Left lung (tissue), 4 donors: ENCODE measurements at regions not wholly inside any gene's neighbourhood (a gene's known extent, or its start where the extent isn't known, plus 50 kb on each side); places are given as distances from the start of the nearest gene placed in this dataset.

ENCODE experiments used
- ATAC-seq: fragments of 200-7000 bp; cut with Tn5 transposase; one replicate; pipeline ENCODE4 v1.9.1; 2020; ENCODE audit warnings: moderate library complexity
- DNase-seq, 4 donors: peaks; one replicate each; pipeline ENCODE4 v3.0.0-alpha.2; 2013 to 2020
- H3K27ac ChIP-seq, 2 donors: fragments of 200-600 bp; sonication (generic) in 1 of 2; one replicate each; pipeline versions ENCODE4 v1.5.0 to v1.8.0; 2020 to 2021
- H3K27me3 ChIP-seq, 2 donors: fragments of 200-600 bp; sonication (generic) in 1 of 2; one replicate each; pipeline versions ENCODE4 v1.5.0 to v1.8.0; 2020 to 2021
- H3K36me3 ChIP-seq, 2 donors: fragments of 200-600 bp; sonication (generic) in 1 of 2; one replicate each; pipeline versions ENCODE4 v1.5.0 to v1.8.0; 2020 to 2021
- H3K4me1 ChIP-seq, 2 donors: fragments of 200-600 bp; one replicate each; pipeline ENCODE4 v1.8.0; 2021
- H3K4me3 ChIP-seq, 2 donors: fragments of 200-600 bp; sonication (generic) in 1 of 2; one replicate each; pipeline versions ENCODE4 v1.5.0 to v1.8.0; 2020 to 2021; ENCODE audit warnings: mild to moderate bottlenecking in 1 of 2
- H3K9me3 ChIP-seq, 2 donors: fragments of 200-600 bp; sonication (generic) in 1 of 2; one replicate each; pipeline versions ENCODE4 v1.5.0 to v1.8.0; 2020 to 2021
- CTCF ChIP-seq, 2 donors: fragments of 200-600 bp; sonication (generic) in 1 of 2; IDR thresholded peaks; one replicate each; pipeline versions ENCODE4 v1.5.0 to v1.8.0; 2021; ENCODE audit warnings: antibody characterized with exemption in 2 of 2
- intact Hi-C, 2 donors: fragments of 100-400 bp; cut with DNase I; formaldehyde crosslinking; loops; one replicate each; pipeline versions ENCODE4 v1.11.2 to v1.14.2; 2022
- donor health status: DM: no; HTN: yes; CAD: no.
- donor health status: DM: no; HTN: no; CAD: no.

DNA sequence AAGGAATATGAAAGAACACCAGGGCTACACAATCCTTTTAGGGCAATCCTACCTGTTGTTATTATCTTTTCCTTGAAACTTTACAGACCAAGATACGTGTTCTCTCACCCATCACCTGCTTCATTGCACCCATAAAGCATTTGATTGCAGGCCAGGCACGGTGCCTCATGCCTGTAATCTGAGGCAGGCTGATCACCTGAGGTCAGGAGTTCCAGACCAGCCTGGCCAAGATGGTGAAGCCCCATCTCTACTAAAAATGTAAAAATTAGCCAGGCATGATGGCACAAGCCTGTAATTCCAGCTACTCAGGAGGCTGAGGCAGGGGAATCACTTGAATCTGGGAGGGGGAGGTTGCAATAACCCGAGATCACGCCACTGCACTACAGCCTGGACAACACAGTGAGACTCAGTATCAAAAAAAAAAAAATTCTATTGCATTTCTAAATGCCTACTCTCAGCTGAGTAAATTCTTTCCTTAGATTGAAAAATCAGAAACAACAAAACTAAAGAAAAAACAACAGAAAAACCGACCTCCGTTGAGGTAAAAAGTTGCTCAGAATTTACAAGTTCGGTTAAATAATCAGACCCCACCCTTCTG, 183.7 kb upstream of the TMEM132C start:
- TF ChIP-seq CTCF (IDR thresholded peaks at IDR 0.05) = no peak
- no peak overlapping the region for H3K27ac ChIP-seq
- H3K36me3 ChIP-seq = no peaks in the 10 kb centered on the region
- intact Hi-C loops = no loop called here
- H3K9me3 ChIP-seq = no peaks in the 10 kb centered on the region
- no peak overlapping the region for H3K4me3 ChIP-seq
- DNase-seq (no peak), ATAC-seq (no peak)
- no peaks in the 10 kb centered on the region for H3K4me1 ChIP-seq
- H3K27me3 ChIP-seq = no peaks in the 10 kb centered on the region

DNA sequence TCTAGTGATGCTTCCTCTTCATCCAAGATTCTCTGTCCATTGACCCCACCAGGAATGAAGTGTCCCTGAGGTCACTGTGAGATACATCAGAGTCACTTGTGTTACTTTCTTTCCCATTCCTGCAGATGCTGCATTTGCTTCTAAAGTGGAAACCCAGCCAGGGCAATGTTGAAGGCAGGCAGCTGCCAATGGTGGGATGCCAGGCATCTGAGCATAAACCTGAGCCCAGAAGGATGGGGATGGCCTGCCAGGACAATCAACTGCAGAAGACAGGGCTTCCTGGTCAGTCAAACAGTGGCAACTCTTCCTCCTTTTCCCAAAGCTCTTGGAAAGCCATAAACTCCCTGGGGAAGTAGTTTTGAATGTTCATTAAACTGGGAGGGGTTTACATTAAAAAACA, 178.0 kb upstream of the TMEM132C start:
- no peak overlapping the region for H3K27ac ChIP-seq
- H3K4me3 ChIP-seq = no peak overlapping the region

DNA sequence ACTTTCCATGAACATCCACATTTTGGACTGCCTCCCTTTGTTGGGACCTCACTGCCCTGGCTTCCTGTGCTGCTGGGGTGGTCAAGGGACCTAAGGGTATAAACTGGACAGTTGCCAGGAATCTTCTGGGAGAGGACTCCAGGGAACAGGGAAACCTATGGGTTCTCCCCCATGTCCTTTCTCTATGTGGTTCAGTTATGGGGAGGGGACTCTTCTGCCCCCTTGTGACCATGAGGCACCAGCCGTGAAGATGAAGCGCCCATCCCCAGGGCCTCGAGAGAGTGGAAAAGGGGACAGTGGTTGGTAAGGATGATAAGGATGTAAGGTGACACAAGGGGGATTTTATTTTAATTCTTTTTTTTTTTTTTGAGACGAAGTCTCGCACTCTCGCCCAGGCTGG, 177.0 kb upstream of the TMEM132C start:
- Histone ChIP-seq H3K9me3 (no peaks in the 10 kb centered on the region), H3K36me3 (no peaks in the 10 kb centered on the region), H3K4me3 (no peak overlapping the region), H3K27me3 (peaks cover 0 to 23% of the 10 kb centered on the region in 2 donors), H3K27ac (no peak overlapping the region), H3K4me1 (no peaks in the 10 kb centered on the region)
- ATAC-seq = no peak
- TF ChIP-seq CTCF (IDR thresholded peaks at IDR 0.05) = no peak
- DNase-seq = no peak
- intact Hi-C loops = no loop called here

More for the DNA sequence above, 178.0 kb upstream of the TMEM132C start:
- no peak for TF ChIP-seq CTCF (IDR thresholded peaks at IDR 0.05)
- intact Hi-C loops = no loop called here
- H3K4me1 ChIP-seq = no peaks in the 10 kb centered on the region
- no peak for DNase-seq
- H3K36me3 ChIP-seq = no peaks in the 10 kb centered on the region
- no peaks in the 10 kb centered on the region for H3K9me3 ChIP-seq
- no peak for ATAC-seq
- H3K27me3 ChIP-seq = peaks cover 0 to 15% of the 10 kb centered on the region in 2 donors

GRCh38 chr12:128091101-128091720, 175.8 kb upstream of the TMEM132C start:
- no peaks in the 10 kb centered on the region for H3K9me3 ChIP-seq
- no peaks in the 10 kb centered on the region for H3K4me1 ChIP-seq
- intact Hi-C loops = no loop called here
- ATAC-seq (no peak), DNase-seq (no peak)
- no peak overlapping the region for H3K27ac ChIP-seq
- H3K27me3 ChIP-seq = peaks cover 0 to 23% of the 10 kb centered on the region in 2 donors
- no peaks in the 10 kb centered on the region for H3K36me3 ChIP-seq
- H3K4me3 ChIP-seq = no peak overlapping the region
- no peak for TF ChIP-seq CTCF (IDR thresholded peaks at IDR 0.05)

- ATAC-seq (no peak), DNase-seq (no peak)
- H3K36me3 ChIP-seq = no peaks in the 10 kb centered on the region
- H3K9me3 ChIP-seq = no peaks in the 10 kb centered on the region
- no peak overlapping the region for H3K27ac ChIP-seq
- H3K4me1 ChIP-seq = no peaks in the 10 kb centered on the region
- intact Hi-C loops = no loop called here
- peaks cover 0 to 23% of the 10 kb centered on the region in 2 donors for H3K27me3 ChIP-seq
- no peak for TF ChIP-seq CTCF (IDR thresholded peaks at IDR 0.05)
- no peak overlapping the region for H3K4me3 ChIP-seq
These were observed 175.0 kb upstream of the TMEM132C start for GRCh38 chr12:128091951-128092382.
